ENCODE measurements at regions not wholly inside any gene's neighbourhood (a gene's known extent, or its start where the extent isn't known, plus 50 kb on each side); places are given as distances from the start of the nearest gene placed in this dataset.

- Histone ChIP-seq H3K27me3 (no peaks in the 10 kb centered on the region), H3K9me3 (no peaks in the 10 kb centered on the region), H3K27ac (no peak overlapping the region), H3K4me1 (no peaks in the 10 kb centered on the region), H3K36me3 (no peaks in the 10 kb centered on the region), H3K4me3 (no peak overlapping the region)
- ATAC-seq (no peak), DNase-seq (no peak)
- intact Hi-C loops (cut with DNase I) = no loop called here
- TF ChIP-seq CTCF (IDR thresholded peaks at IDR 0.05) = no peak
Measured at GRCh38 chr18:4836141-4836540, 360.9 kb downstream of the AKAIN1 start.

- H3K9me3 ChIP-seq = no peaks in the 10 kb centered on the region
- H3K4me3 ChIP-seq = no peak overlapping the region
- TF ChIP-seq CTCF (IDR thresholded peaks at IDR 0.05) = no peak
- no peaks in the 10 kb centered on the region for H3K36me3 ChIP-seq
- H3K4me1 ChIP-seq = no peaks in the 10 kb centered on the region
- intact Hi-C loops (cut with DNase I) = no loop called here
- DNase-seq (no peak), ATAC-seq (no peak)
- no peaks in the 10 kb centered on the region for H3K27me3 ChIP-seq
- no peak overlapping the region for H3K27ac ChIP-seq
Measured at GRCh38 chr18:4831791-4832375, 365.2 kb downstream of the AKAIN1 start.

DNA sequence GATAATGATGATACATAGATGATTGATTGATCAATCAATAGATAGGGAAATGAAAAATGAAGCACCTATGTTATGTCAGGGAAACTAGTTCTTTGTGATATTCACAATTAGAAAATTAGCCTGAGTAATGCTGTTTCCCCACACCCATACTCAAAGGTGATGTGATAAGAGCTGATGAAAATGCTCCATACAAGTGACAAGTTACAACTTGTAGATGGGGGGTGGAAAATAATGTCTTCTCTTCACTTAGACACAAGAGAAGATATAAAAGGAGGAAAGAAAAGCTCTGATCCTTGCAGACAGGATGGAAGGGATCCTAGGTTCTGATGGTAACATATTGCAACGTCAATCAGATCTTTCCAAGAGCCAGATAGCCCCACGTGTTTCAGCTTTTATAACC lies 365.9 kb downstream of the AKAIN1 start:
- intact Hi-C loops (cut with DNase I) = no loop called here
- no peak overlapping the region for H3K4me3 ChIP-seq
- no peaks in the 10 kb centered on the region for H3K4me1 ChIP-seq
- TF ChIP-seq CTCF (IDR thresholded peaks at IDR 0.05) = no peak
- no peak overlapping the region for H3K27ac ChIP-seq
- no peaks in the 10 kb centered on the region for H3K9me3 ChIP-seq
- H3K27me3 ChIP-seq = no peaks in the 10 kb centered on the region
- ATAC-seq (no peak), DNase-seq (no peak)
- no peaks in the 10 kb centered on the region for H3K36me3 ChIP-seq

GRCh38 chr18:4823091-4823490 lies 368.0 kb upstream of the DLGAP1 start:
- Histone ChIP-seq H3K27me3 (no peaks in the 10 kb centered on the region), H3K36me3 (no peaks in the 10 kb centered on the region), H3K4me1 (no peaks in the 10 kb centered on the region), H3K9me3 (no peaks in the 10 kb centered on the region), H3K27ac (no peak overlapping the region), H3K4me3 (no peak overlapping the region)
- no peak for DNase-seq
- no peak for ATAC-seq
- intact Hi-C loops (cut with DNase I) = no loop called here
- TF ChIP-seq CTCF (IDR thresholded peaks at IDR 0.05) = no peak

- Histone ChIP-seq H3K4me3 (no peak overlapping the region), H3K9me3 (no peaks in the 10 kb centered on the region), H3K27me3 (no peaks in the 10 kb centered on the region), H3K27ac (no peak overlapping the region), H3K36me3 (no peaks in the 10 kb centered on the region), H3K4me1 (no peaks in the 10 kb centered on the region)
- DNase-seq (no peak), ATAC-seq (no peak)
- no peak for TF ChIP-seq CTCF (IDR thresholded peaks at IDR 0.05)
- intact Hi-C loops (cut with DNase I) = no loop called here
Measured at GRCh38 chr18:4821801-4822200, 366.7 kb upstream of the DLGAP1 start.

GRCh38 chr18:4817665-4818064 lies 362.6 kb upstream of the DLGAP1 start:
- no peaks in the 10 kb centered on the region for H3K27me3 ChIP-seq
- no peaks in the 10 kb centered on the region for H3K4me1 ChIP-seq
- no peak overlapping the region for H3K27ac ChIP-seq
- DNase-seq (no peak), ATAC-seq (no peak)
- TF ChIP-seq CTCF (IDR thresholded peaks at IDR 0.05) = no peak
- H3K36me3 ChIP-seq = no peaks in the 10 kb centered on the region
- no peak overlapping the region for H3K4me3 ChIP-seq
- intact Hi-C loops (cut with DNase I) = no loop called here
- no peaks in the 10 kb centered on the region for H3K9me3 ChIP-seq
